ENCODE measurements at regions not wholly inside any gene's neighbourhood (a gene's known extent, or its start where the extent isn't known, plus 50 kb on each side); places are given as distances from the start of the nearest gene placed in this dataset.

- H2BK5ac ChIP-seq (ENCODE audit: low read depth, low read length, poor library complexity, severe bottlenecking) = no peak overlapping the region
- H2BK20ac ChIP-seq (ENCODE audit: low read depth, low read length) = no peak overlapping the region
- no peak overlapping the region for H4K5ac ChIP-seq (ENCODE audit: low read depth, low read length)
- no peaks in the 10 kb centered on the region for H3K36me3 ChIP-seq (ENCODE audit: control insufficient read depth, insufficient read depth, low read length)
- no peaks in the 10 kb centered on the region for H3K4me1 ChIP-seq (ENCODE audit: control insufficient read depth, insufficient read depth, low read length)
- no peaks in the 10 kb centered on the region for H3K79me1 ChIP-seq (ENCODE audit: low read depth in 1 of 2, low read length in 2 of 2)
- no peak for ATAC-seq (ENCODE audit: low read depth)
- no peaks in the 10 kb centered on the region for H3K9me1 ChIP-seq (ENCODE audit: insufficient read depth, low read length)
- WGBS, 2 experiments (ENCODE audit: extremely low coverage in 2 of 2, insufficient read length in 1 of 2) = no CpG with 5 or more reads among the region's 4 CpGs
- no peak overlapping the region for H2AK5ac ChIP-seq (ENCODE audit: low read depth, low read length)
- no peak overlapping the region for H2BK15ac ChIP-seq (ENCODE audit: low read depth, low read length)
- no peak overlapping the region for H3K27ac ChIP-seq (ENCODE audit: insufficient read depth, low read length)
- H3K9ac ChIP-seq (ENCODE audit: low read depth, low read length) = no peak overlapping the region
- intact Hi-C loops (cut with micrococcal nuclease) (loop anchor here (10.0 kb wide), 3 partner anchors 157 to 847 kb away; no protein-coding TSS in a partner anchor), in situ Hi-C loops (cut with MboI; ENCODE audit: low sequenced_read_pairs) (loop anchor here (25.0 kb wide), 2 partner anchors 520 to 820 kb away; no protein-coding TSS in a partner anchor), dilution Hi-C loops (cut with HindIII; ENCODE audit: low sequenced_read_pairs, unreplicated experiment) (no loop called here)
- no peak overlapping the region for H3K23ac ChIP-seq (ENCODE audit: low read depth, low read length)
- no peak for TF ChIP-seq POLR2A (IDR thresholded peaks at IDR 0.05; ENCODE audit: low read depth, low read length)
- H3K18ac ChIP-seq (ENCODE audit: low read depth, low read length) = no peak overlapping the region
- no peak overlapping the region for H2AFZ ChIP-seq (replicated peaks; ENCODE audit: low read length, poor library complexity)
- POLR2A ChIA-PET (ENCODE audit: unreplicated experiment) = no interaction called here
- no peaks in the 10 kb centered on the region for H4K20me1 ChIP-seq (ENCODE audit: insufficient read depth, low read length)
- H3K27me3 ChIP-seq (ENCODE audit: control insufficient read depth, insufficient read depth, low read length) = peaks cover 3% of the 10 kb centered on the region; the same call in 1 of the 2 replicates
- CTCF ChIA-PET = no interaction called here
- H4K91ac ChIP-seq (ENCODE audit: insufficient read depth, low read depth, low read length) = no peak overlapping the region
- H3K4ac ChIP-seq (ENCODE audit: low read depth, low read length) = no peak overlapping the region
- no peak overlapping the region for H2BK120ac ChIP-seq (ENCODE audit: low read depth, low read length)
- H3K4me2 ChIP-seq (ENCODE audit: low read depth, low read length) = no peak overlapping the region
- BruUV-seq (replicated peaks) = no TSS peak
- no peak overlapping the region for H3K56ac ChIP-seq (ENCODE audit: extremely low read depth, insufficient read depth, low read length)
- no peak overlapping the region for H4K8ac ChIP-seq (ENCODE audit: low read depth in 2 of 2, low read length in 2 of 2)
- no peaks in the 10 kb centered on the region for H3K9me3 ChIP-seq (ENCODE audit: control insufficient read depth, insufficient read depth, low read length)
- no peak overlapping the region for H3K14ac ChIP-seq (replicated peaks; ENCODE audit: low read depth, low read length)
- H2AK9ac ChIP-seq (replicated peaks; ENCODE audit: low read depth, low read length, poor library complexity) = peak overlapping the region; percentile 55
- no peak for DNase-seq
- no peak overlapping the region for H3K4me3 ChIP-seq (ENCODE audit: insufficient read depth, low read depth, low read length)
Observed at GRCh38 chr14:101231828-101232227, 328.3 kb upstream of the RTL1 start.
